K562 (cell line): ENCODE measurements at regions not wholly inside any gene's neighbourhood (a gene's known extent, or its start where the extent isn't known, plus 50 kb on each side); places are given as distances from the start of the nearest gene placed in this dataset.

Experiments
- CTCF ChIP-seq, 3 experiments: IDR thresholded peaks in 2 of 3; conservative IDR thresholded peaks in 1 of 3; 2 replicates each; pipeline ENCODE4 v1.5.1; 2011 to 2012; ENCODE audit warnings: low read length in 3 of 3, mild to moderate bottlenecking in 3 of 3, control low read depth in 2 of 3, improper control_type of control experiment in 1 of 3, inconsistent platforms in 1 of 3, low read depth in 1 of 3, mixed read lengths in 1 of 3, moderate library complexity in 1 of 3; ENCODE audit not compliant: insufficient read depth in 2 of 3
- EP300 ChIP-seq: IDR thresholded peaks from 2 replicates; pipeline ENCODE4 v1.6.1; 2012; ENCODE audit warnings: low read length, improper control_type of control experiment
- MECOM ChIP-seq: fragments of 250-450 bp; sonication (Bioruptor Pico); IDR thresholded peaks from 2 replicates; pipeline ENCODE4 v1.8.0; 2022; ENCODE audit warnings: inconsistent platforms
- NONO ChIP-seq, 2 experiments: fragments of 200-400 bp in 1 of 2; fragments of 450-650 bp in 1 of 2; formaldehyde crosslinking in 1 of 2; IDR thresholded peaks; 2 replicates each; pipeline ENCODE4 v1.6.1; 2017; ENCODE audit warnings: low read depth in 2 of 2, mild to moderate bottlenecking in 2 of 2, moderate library complexity in 2 of 2, low read length in 1 of 2
- PRPF4 ChIP-seq: fragments of 200-400 bp; formaldehyde crosslinking; IDR thresholded peaks from one replicate; pipeline ENCODE4 v1.6.1; 2017; ENCODE audit warnings: low read length, low read depth, mild to moderate bottlenecking; ENCODE audit not compliant: insufficient read depth, poor library complexity, severe bottlenecking
- SMARCC2 ChIP-seq: fragments of 450-650 bp; IDR thresholded peaks from 2 replicates; pipeline ENCODE4 v1.6.1; 2017; ENCODE audit warnings: antibody characterized with exemption, moderate library complexity, mild to moderate bottlenecking, low read depth
- STAT6 ChIP-seq: sonication (generic); formaldehyde crosslinking; IDR thresholded peaks from 2 replicates; pipeline ENCODE4 v1.8.1; 2023; ENCODE audit warnings: mild to moderate bottlenecking, missing genetic modification reagents

GRCh38 chr13:70959035-70959775, 851.0 kb upstream of the KLHL1 start:
- TF ChIP-seq MECOM (CRISPR knock-in tag) = no peak
- TF ChIP-seq STAT6 = no peak
- TF ChIP-seq EP300 = no peak
- TF ChIP-seq SMARCC2 = no peak
- no peak for TF ChIP-seq CTCF (IDR thresholded peaks at IDR 0.05 in 2 of 3, conservative IDR thresholded peaks at IDR 0.05 in 1 of 3; ENCODE audit: insufficient read depth in 2 of 3, low read depth in 1 of 3, low read length in 3 of 3)
- no peak for TF ChIP-seq NONO (IDR thresholded peaks at IDR 0.05; ENCODE audit: low read depth in 2 of 2, low read length in 1 of 2)
- no peak for TF ChIP-seq PRPF4
